GM13976 (cell line): ENCODE measurements at regions not wholly inside any gene's neighbourhood (a gene's known extent, or its start where the extent isn't known, plus 50 kb on each side); places are given as distances from the start of the nearest gene placed in this dataset.

Source experiments
- DNase-seq: peaks from one replicate; pipeline ENCODE4 v3.0.0; 2012; ENCODE audit warnings: low spot score
- CTCF ChIP-seq: IDR thresholded peaks from 2 replicates; pipeline ENCODE4 v1.5.1; 2012; ENCODE audit warnings: borderline replicate concordance, mild to moderate bottlenecking; ENCODE audit not compliant: insufficient read depth; ENCODE audit errors: extremely low read depth, missing control alignments, control extremely low read depth
- in situ Hi-C: fragments of 300-500 bp; cut with MboI; formaldehyde crosslinking; loops from one replicate; pipeline ENCODE4 v1.12.0; 2022; ENCODE audit warnings: low sequenced_read_pairs, mixed read lengths, inconsistent platforms; ENCODE audit not compliant: unreplicated experiment

GRCh38 chr11:82321206-82321605, 412.5 kb downstream of the FAM181B start:
- in situ Hi-C loops, result loop anchor here (25.0 kb wide), 1 partner anchor 366 kb away; no protein-coding TSS in a partner anchor
- TF ChIP-seq CTCF, result no peak
- DNase-seq, result no peak

GRCh38 chr11:82315093-82315492, 418.6 kb downstream of the FAM181B start:
- no peak for DNase-seq
- TF ChIP-seq CTCF, result no peak

DNA sequence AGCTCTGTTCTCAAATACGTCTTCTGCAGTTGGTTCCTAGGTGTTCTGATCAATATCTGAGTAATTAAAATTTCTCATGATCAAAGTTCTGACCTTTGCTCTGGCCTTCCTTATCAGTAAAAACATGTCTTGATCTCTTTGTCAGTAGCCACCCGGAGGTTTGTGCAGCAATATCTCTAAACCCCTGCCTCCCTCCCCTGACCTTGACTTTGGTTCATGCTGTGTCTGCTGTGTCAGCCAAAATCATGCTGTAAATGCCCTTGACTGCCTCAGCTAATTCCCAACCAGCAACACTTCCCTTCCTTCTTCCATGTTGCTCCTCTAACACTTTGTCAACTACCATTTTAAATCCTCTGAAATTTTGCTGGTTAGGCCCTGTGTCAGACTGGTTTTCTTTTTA, 424.7 kb downstream of the FAM181B start:
- DNase-seq, result no peak
- in situ Hi-C loops, result loop anchor here (25.0 kb wide), 1 partner anchor 378 kb away; no protein-coding TSS in a partner anchor
- no peak for TF ChIP-seq CTCF

More at GRCh38 chr11:82315093-82315492, 418.6 kb downstream of the FAM181B start:
- in situ Hi-C loops, result loop anchor here (25.0 kb wide), 1 partner anchor 372 kb away; no protein-coding TSS in a partner anchor

DNA sequence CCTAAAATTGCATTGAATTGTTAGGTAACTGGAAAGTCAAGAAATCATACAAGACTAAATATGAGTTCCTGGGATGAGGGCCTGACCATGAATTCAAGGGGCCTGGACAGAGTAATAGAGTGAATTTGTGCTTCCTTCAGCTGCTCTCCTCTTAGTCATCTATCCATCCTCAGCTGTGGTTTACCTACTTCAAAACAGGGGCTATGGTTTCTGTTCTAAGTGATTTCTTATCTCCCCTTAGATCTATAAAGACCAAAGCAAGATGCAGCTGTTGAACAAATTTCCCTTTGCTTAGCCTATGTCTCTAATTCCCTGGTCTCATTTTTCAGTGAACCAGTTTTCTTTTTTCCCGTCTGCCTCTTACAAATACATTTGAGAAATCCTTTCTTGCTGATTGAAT, 428.5 kb downstream of the FAM181B start:
- DNase-seq, result no peak
- in situ Hi-C loops, result loop anchor here (25.0 kb wide), 1 partner anchor 382 kb away; no protein-coding TSS in a partner anchor
- TF ChIP-seq CTCF, result no peak

GRCh38 chr11:82303671-82304070, 430.0 kb downstream of the FAM181B start:
- in situ Hi-C loops, result loop anchor here (25.0 kb wide), 1 partner anchor 384 kb away; no protein-coding TSS in a partner anchor
- no peak for DNase-seq
- TF ChIP-seq CTCF, result no peak

GRCh38 chr11:82288471-82288870, 445.2 kb downstream of the FAM181B start:
- in situ Hi-C loops, result no loop called here
- no peak for TF ChIP-seq CTCF
- no peak for DNase-seq

DNA sequence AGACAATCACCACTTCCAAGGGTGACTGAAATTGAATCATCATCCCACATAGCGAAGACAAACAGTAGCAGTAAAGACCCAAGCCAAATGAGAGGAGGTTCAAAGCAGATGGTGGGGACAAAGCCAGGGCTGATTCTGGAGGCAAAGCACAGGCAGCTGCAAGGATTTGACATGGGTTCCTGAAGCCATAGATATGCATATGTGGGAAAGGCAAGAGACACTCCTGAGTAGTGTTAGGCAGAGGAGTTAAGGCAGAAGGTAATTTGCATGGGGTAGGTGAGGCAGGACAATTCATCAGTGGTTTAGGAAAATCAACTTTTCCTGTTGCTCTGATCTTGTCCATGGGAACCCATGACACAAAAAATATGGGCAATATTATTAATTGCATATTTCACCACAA, 462.8 kb downstream of the FAM181B start:
- in situ Hi-C loops, result no loop called here
- no peak for TF ChIP-seq CTCF
- DNase-seq, result no peak
